Colon (tissue), 2 donors: ENCODE measurements at regions not wholly inside any gene's neighbourhood (a gene's known extent, or its start where the extent isn't known, plus 50 kb on each side); places are given as distances from the start of the nearest gene placed in this dataset.

ENCODE experiments used
- FAIRE-seq: peaks from 2 replicates; lab custom pipeline; 2012; peaks lifted over from hg19 to GRCh38; lab: Jason Lieb, UNC
- donor health status: control.
- donor health status: control.

GRCh38 chr18:78709261-78709809 lies 270.3 kb upstream of the SALL3 start:
- no peak for FAIRE-seq

GRCh38 chr18:78711316-78711715 lies 268.3 kb upstream of the SALL3 start:
- FAIRE-seq, result no peak

GRCh38 chr18:78711971-78712370 lies 267.6 kb upstream of the SALL3 start:
- no peak for FAIRE-seq

GRCh38 chr18:78713069-78713468 lies 266.5 kb upstream of the SALL3 start:
- FAIRE-seq, result no peak

GRCh38 chr18:78713726-78714125 lies 265.9 kb upstream of the SALL3 start:
- FAIRE-seq, result no peak

- FAIRE-seq, result no peak
Measured at GRCh38 chr18:78716022-78716421, 263.6 kb upstream of the SALL3 start.

GRCh38 chr18:78716581-78716980 lies 263.0 kb upstream of the SALL3 start:
- no peak for FAIRE-seq

- no peak for FAIRE-seq
Measured at GRCh38 chr18:78717051-78717765, 262.4 kb upstream of the SALL3 start.

GRCh38 chr18:78717766-78718150 lies 261.9 kb upstream of the SALL3 start:
- FAIRE-seq, result no peak

GRCh38 chr18:78719821-78720220 lies 259.8 kb upstream of the SALL3 start:
- no peak for FAIRE-seq

- no peak for FAIRE-seq
Measured at GRCh38 chr18:78720456-78721237, 259.0 kb upstream of the SALL3 start.

- no peak for FAIRE-seq
Measured at GRCh38 chr18:78721238-78721875, 258.3 kb upstream of the SALL3 start.

- no peak for FAIRE-seq
Measured at GRCh38 chr18:78721981-78722380, 257.6 kb upstream of the SALL3 start.

- no peak for FAIRE-seq
Measured at GRCh38 chr18:78722386-78722785, 257.2 kb upstream of the SALL3 start.

GRCh38 chr18:78722929-78723710 lies 256.5 kb upstream of the SALL3 start:
- FAIRE-seq, result no peak

GRCh38 chr18:78724214-78724914 lies 255.3 kb upstream of the SALL3 start:
- FAIRE-seq, result no peak

- no peak for FAIRE-seq
Measured at GRCh38 chr18:78725426-78725825, 254.2 kb upstream of the SALL3 start.

GRCh38 chr18:78726326-78727056 lies 253.1 kb upstream of the SALL3 start:
- no peak for FAIRE-seq

GRCh38 chr18:78727057-78727739 lies 252.4 kb upstream of the SALL3 start:
- no peak for FAIRE-seq
